CD4-positive, alpha-beta T cell treated with Interleukin-6 for 4 hours (primary cell): ENCODE measurements at regions not wholly inside any gene's neighbourhood (a gene's known extent, or its start where the extent isn't known, plus 50 kb on each side); places are given as distances from the start of the nearest gene placed in this dataset.

Experiments used
- DNase-seq: peaks from one replicate; pipeline ENCODE4 v3.0.0-alpha.2; 2020; ENCODE audit warnings: mixed read lengths

- DNase-seq: no peak
Measured at GRCh38 chr10:78550716-78551115, 517.1 kb downstream of the RPS24 start.

GRCh38 chr10:78551184-78552005 is 517.4 kb upstream of the ZMIZ1 start:
- DNase-seq: no peak

- DNase-seq: no peak
Measured at GRCh38 chr10:78552261-78552811, 516.4 kb upstream of the ZMIZ1 start.

- DNase-seq: no peak
Measured at GRCh38 chr10:78553792-78554191, 515.0 kb upstream of the ZMIZ1 start.

- DNase-seq: no peak
Measured at GRCh38 chr10:78555128-78555527, 513.6 kb upstream of the ZMIZ1 start.

GRCh38 chr10:78556705-78557432 is 511.9 kb upstream of the ZMIZ1 start:
- DNase-seq: no peak

DNA sequence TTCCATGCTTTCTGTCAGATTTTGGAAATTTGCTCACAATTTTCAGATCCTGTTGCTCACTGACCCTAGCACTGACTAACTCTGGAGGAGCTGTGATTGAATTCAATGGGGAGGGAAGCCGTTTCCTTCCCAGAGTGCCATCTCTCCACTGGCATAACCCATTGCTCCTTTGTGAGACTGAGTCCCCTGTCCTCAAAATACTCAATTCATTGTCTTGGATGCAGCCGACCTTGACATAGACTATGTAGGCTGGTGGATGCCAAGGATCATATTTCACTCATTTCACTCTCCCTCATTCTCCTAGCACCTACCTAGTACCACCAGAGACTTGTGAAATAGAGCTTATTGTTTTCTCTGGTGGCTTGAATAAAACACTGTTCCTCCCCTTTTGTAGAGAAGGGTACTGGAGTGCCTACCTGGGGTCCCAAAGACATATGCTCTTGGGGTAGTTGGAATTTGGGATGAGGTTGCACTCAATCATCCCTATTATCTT is 511.3 kb upstream of the ZMIZ1 start:
- DNase-seq: no peak

DNA sequence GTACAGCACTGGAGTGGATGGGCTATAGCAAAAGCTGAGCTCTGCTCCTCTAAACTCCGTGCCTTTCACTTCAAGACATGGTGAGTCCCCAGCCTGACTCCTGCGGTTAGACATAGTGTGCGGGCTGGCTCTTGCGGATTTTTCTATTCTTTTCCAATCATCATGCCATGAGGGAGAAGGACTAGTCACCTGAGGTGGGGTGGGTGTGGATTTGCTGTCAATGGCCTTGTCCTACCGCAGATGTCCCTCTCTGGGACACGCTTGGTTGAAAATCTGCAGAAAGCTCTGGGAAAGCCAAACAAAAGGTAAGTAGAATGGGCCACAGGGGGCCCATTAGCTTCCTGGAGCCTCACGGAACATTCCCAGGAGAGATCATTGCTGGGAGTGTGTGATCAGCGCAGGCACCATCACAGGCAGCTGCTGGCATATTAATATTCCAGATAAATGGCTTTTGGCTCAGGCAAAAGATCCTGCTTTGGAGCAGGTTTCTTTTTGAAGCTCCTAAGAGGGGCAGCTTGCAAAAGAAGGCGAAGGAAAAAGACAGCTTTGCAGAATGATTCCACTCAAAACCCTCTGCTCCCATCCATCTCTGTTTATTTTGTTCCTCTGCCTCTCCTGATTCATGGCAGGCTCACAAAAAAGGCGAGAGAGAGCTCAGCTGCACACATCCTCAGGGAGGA is 509.0 kb upstream of the ZMIZ1 start:
- no peak for DNase-seq

DNA sequence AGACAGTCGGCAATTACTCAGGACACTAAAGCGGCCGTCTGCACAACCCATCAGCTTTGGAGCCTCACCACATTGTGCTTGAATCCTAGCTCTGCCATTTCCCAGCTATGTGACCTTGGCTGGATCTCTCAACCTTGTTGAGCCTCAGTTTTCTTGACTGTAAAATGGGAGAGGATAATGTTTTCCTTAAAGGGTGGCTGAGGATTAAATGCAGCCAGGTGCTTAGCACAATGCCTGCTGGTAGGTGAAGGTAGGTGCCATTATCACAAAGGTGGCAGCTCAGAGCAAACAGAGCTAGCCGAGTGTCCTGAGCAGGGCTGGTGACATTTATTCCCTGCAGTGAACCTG is 508.5 kb upstream of the ZMIZ1 start:
- DNase-seq: no peak

DNA sequence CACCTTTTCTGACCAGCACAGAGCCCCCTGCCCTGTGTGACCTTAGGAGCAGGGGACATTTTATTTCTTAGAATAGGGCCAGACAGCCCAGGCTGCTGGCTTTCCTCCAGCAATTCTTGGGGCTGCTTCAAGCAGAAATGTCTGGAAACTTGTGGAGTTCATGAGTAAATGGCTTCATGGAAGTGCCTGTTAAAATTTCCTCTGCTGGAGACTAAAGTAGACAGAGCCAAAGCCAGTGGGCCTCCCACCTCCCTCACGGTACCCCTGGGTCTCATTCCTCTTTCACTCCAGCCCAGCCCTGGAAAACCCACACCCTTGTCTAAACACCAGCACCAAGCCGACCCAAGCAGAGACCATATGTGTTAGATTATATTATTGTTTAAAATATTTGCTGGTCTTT is 505.5 kb upstream of the ZMIZ1 start:
- DNase-seq: no peak

DNA sequence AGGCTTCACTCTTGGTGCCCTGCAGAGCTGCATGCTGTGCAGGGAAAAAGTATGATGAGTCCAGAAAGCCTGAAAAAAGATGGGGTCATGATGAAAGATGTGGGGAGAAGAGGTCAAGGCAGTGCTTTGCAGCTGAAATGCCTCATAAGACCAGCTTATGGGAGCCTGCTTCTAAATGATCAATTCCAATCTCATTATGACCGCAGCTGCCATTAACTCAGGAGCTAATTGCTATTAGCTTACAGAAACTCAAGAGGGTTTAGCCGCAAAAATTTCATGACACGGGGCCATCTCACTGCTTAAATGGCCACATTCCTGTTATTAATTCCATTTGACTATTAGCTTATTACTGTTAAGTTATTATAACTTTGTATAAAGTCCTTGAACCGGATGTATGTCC is 502.9 kb upstream of the ZMIZ1 start:
- no peak for DNase-seq

DNA sequence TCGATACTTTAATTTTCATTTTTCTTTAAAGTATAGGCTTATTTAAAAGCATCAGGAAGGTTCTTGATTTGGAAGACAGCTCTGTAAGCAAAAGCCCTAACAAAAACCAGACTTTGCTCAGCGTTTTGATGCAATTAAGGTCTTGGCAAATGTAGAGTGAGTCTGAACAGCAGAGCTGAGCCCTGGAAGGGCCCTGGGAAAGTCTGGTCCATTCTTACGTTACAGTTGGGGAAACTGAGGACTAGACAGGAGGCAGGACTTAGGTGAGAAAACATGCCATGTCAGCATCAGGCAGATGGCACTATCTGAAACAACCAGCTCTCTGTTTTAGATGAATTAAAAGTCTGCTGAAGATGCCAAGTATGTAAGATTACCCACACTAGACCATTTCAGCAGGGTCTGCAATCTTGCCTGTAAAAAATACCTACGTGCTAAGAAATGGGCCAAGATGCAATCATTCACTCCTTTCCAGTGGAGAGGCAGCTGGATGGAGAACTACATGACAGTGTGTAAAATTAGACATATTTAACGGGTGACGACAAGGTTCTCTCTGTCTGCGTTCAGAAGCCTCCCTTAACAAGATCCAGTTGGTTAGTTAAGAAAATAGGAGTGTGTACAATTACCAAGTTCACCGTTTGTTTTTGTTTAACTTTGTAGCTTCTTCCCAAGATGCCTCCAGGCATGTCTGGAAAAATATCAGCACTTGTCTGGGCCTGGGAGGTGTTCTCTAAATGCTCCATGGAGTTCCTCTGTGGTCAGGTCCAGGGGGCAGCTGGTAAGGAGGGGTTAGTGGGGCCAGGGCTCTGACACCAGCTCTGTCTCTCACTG is 502.3 kb upstream of the ZMIZ1 start:
- no peak for DNase-seq

DNA sequence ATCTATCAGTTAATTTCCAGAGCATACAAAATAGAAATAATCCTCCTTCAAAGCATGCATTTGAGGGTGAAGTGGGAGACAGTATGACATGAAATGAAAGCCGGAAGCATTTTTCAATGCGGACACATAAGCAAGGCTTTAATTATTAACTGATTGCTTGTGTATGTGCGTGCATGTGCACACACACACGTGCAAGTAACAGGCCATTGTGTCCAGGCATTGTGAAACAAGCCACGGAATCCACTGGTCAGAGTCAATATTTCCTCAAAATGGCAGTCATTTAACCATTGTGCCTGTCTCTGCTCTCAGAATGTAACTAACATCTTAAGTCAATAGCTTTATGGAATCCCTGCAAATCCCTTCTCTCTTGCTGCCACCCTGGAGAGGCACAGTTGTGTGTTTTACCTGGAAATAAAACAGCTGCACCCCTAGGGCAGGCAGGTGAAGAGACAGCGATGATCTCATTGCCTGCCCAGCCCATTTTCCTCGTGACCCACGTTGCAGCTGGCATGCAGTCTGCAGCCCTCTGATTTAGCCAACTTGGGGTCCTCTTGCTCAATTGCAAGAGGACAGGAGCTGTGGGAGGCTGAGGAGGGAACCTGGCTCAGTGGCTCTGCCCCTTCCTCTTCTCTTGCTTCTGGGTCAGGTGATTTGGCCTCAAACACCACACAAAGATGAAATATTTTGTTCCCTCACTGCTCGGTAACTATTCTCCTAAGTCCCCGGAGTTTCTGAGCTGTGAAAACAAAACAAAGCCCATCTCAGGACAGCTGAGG is 500.9 kb upstream of the ZMIZ1 start:
- no peak for DNase-seq

DNA sequence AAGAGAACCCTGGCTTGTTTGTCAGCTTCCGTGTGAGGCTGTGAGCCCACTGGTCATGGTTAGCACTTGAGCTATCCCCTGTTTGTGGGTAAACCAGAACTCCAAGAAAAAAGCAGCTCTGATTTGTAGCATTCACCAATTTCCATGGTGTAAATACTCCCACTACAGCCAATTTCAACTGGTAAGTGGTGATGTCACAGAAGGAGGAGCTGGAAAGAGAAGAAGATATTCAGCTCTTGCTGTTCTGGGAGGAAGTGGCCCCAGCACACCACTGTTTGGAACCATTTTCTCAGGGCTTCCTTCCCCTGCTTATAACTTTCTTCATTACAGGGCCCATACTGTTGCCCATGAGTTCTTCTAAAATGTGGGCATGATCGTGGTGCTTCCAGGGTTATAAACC is 500.1 kb upstream of the ZMIZ1 start:
- DNase-seq: no peak

DNA sequence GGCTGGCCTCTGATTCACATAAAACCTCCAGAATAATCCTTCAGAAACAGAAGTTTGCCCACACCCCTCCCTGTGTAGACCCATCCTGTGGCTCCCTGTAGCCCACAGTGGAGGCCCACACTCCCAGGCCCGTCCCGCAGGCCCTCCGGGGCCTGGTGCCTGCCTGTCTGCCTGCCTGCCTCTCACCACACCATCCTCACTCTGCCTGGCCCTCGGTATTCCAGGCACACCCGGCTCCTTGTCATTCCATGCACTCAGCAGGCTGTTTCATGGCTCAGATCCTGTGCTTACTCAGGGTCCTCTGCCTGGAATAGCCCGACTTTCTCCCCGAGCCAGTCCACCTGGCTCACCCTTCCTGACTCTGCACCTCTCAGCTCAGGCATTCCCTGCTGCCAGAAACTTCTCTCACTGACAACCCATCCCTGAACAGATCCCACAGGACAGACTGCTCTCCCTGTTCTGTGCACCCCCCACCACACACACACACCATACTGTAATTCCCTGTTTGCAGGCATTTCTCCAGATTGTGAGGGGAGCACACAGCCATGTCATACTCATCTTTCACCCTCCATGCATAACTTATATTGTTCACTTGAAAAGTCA is 498.0 kb upstream of the ZMIZ1 start:
- no peak for DNase-seq

DNA sequence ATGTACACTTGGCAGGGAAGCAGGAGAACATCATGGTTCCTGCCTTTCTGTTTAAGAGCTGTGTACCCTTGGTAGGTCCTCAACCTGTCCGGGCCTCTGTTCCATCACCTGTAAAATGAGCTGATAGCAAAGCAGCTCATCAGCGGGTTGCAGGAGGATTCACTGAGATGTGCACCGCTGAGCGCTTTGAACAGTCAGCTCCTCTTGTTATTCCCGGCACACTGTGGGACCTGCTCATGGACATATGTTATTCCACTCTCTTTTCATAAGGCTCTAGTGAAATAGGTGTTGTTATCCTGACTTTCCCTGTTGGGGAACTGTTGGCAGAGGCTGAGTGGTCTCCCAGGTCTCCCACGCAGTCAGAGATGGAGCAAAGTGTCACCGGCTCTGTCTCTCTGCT is 497.5 kb upstream of the ZMIZ1 start:
- no peak for DNase-seq

- DNase-seq: no peak
Measured at GRCh38 chr10:78571891-78572290, 496.9 kb upstream of the ZMIZ1 start.

GRCh38 chr10:78572565-78572964 is 496.2 kb upstream of the ZMIZ1 start:
- DNase-seq: no peak

DNA sequence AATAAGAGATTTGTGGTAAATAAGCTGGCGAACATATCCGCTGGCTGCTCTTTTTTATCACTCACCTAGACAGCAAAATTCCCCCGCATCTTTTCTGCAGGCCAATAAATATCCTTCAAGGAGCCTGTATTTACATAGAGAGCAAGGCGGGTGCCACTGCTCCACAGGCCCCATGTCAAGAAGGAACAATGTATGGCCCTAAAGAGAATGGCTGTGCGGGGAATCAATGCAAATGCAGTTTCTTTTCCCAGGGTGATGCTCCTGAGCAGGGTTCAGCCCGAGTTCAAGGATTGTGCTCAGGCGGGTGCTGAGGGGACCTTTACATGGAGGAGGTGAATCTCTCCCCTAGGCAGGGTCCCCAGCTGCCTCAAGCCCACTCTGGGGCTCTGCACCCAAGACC is 494.2 kb upstream of the ZMIZ1 start:
- no peak for DNase-seq

- no peak for DNase-seq
Measured at GRCh38 chr10:78575400-78575799, 493.4 kb upstream of the ZMIZ1 start.

DNA sequence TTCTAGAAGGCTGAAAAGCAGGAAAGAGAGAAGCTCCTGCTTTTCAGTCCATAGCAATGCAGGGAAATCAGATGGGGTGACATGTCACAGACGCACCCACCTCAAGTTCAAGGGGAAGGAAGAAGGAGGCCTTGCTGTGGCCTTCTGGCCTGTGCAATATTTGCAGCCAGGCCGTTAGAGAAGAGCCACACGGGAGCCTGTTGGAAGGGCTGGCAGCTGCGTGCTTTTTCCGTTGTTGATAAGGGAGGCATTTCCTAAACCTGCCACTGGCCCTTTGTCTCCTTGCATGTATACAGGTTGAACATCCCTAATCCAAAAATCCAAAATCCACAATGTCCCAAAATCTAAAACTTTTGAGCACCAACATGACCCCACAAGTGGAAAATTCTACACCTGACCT is 492.5 kb upstream of the ZMIZ1 start:
- no peak for DNase-seq
